HG03378 (cell line): ENCODE measurements at regions not wholly inside any gene's neighbourhood (a gene's known extent, or its start where the extent isn't known, plus 50 kb on each side); places are given as distances from the start of the nearest gene placed in this dataset.

Experiments used
- ATAC-seq: cut with Tn5 transposase; IDR thresholded peaks from one replicate; pipeline ENCODE4 v1.9.1; 2021; ENCODE audit warnings: mild to moderate bottlenecking, moderate library complexity; ENCODE audit not compliant: unreplicated experiment

DNA sequence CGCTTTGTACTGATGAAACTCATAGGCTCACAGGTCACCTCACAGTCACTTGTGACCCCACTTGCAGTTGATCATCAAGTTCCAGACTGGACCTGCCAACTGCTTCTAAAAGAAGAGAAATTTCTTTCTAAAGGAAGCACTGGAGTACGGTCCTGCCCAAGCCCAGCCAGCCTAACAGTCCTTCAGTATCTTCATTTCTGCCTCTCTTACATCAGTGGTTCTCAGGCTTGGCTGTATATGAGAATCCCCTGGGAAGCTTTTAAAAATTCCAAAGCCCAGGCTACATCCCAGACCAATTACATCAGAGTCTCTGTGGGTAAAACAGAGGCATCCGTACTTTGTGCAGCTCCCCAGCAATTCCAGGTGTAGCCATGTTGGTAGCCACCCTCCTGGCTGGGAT is 282.1 kb downstream of the NFIB start:
- ATAC-seq, result no peak

DNA sequence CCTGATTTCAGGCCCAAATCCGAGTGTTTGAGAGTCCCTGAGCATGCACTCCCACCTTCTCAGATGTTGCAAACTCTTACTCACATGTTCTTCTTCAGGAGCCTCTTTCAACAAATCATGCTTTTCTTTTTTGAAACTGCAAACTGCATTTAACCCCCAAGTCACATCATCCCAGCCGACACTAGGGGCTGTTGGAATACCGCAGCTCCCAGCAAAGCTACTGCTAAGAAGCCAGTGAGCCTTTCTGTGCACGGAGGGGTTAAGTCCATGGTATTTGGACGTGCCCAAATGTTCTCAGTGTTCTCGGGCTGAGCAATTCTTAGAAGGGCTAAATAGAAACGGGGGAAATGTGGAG is 282.9 kb downstream of the NFIB start:
- no peak for ATAC-seq

DNA sequence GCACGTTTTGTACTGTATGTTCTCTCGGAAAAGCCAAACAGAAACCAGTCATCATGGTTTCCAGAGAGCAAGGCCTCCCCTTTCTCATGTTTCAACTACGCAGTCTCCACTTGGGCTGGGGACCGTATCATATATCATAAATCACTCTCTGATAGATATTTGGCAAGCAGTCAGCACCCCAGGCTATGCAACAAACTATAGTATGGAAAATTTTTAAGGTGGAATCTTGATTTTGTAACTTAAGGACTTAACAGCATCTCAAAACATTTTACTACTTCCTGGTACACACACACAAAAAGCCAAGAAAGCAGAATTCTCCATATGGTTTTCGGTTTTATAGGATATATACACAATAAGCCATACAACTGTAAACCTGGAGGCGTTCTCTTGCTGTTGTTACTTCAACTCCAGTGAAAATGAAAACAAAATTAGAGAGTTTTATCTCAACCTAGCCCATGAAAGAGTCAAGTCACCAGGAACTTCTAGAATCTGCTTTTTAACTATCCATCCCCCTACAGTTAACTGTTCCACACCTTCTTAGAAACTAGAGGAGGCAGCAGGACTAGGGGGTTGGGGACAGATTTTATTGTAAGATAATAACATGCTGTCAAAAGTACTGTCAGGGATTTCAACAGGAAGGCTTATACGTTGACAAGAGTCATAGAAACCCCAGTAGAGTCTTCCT is 283.4 kb downstream of the NFIB start:
- ATAC-seq, result no peak

GRCh38 chr9:14029806-14030374 is 284.1 kb downstream of the NFIB start:
- no peak for ATAC-seq

- ATAC-seq, result no peak
Measured at GRCh38 chr9:14027116-14027800, 286.7 kb downstream of the NFIB start.

DNA sequence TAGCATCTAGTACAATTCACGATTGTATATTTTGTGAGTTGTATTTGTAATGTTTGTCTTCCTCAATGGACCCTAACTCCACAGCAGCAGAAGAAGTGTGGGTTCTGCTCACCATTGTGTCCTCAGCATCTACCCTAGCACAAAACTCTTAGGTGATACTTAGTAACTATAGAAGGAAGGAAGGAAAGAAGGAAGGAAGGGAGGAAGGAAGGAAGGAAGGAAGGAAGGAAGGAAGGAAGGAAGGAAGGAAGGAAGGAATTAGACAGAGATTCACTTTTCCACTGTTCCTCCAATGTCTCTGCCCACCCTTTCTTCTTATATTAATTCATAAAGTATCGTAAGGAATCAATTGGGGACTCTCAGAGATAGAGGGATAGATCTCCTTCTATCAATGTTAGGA is 288.2 kb downstream of the NFIB start:
- no peak for ATAC-seq

GRCh38 chr9:14023285-14023684 is 290.7 kb downstream of the NFIB start:
- no peak for ATAC-seq

DNA sequence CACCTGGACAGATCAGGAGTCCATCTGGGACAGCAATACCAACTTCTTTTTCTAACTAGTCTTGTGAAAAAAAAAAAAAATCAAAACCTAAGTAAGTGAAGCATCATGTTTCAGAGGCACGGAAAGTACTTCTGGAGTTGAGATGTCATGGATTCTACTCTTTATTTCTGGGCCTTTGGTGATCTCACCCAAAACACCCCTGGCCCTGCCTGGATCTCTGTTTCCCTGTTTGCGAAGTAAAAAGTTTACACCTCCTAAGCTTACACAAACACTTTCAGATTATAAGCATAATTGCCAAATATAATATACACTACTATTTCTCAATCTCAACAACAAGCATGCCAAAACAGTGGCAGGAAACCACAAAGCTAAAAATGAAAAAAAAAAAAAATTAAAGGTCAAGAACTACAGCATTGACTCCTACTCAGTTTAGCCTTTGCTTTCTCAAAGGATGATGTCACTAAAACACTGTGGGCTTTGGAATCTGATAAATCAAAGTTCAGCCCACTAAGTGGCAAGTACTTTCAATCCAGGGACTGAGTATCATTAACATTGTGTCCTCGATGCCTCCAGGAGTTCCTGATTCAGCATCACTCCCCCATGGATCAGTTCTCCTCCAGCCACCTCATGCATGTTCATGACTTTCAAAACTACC is 291.9 kb downstream of the NFIB start:
- ATAC-seq, result no peak

- no peak for ATAC-seq
Measured at GRCh38 chr9:14018081-14018480, 295.9 kb downstream of the NFIB start.

DNA sequence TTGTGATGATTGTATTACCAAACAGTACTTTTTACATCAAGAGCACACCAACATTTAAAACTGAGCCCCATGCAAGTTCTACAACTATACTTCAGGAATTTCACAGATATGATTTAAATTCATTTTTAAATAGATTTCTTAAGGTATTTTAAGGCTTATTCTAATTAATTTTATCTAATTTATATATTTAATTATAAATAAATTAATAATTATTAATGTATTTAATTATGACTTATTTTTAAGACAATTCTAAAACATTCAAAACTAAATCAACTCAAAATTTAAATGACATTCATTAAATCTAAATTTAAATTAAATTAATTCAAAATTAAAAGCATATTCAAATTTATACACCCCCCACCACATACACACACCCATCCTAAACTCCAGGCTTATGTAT is 299.2 kb downstream of the NFIB start:
- no peak for ATAC-seq

DNA sequence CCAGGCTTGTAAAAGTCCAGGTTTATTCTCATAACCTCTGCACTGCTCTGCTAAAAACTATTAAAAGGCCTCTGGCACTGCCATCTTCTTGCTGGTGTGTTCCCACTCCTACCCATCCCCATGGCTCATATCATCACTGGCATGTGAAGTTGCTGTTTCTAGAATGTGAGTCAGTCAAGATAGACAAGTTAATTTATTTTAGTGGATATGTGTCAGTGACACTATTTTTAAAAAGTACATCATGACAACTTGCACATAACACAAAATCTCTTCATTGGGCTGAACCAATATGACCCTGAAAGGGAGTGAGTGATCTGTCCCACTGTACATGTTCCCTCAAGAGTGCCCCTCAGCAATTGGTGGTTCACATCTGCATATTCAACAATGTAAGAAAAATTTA is 299.7 kb downstream of the NFIB start:
- no peak for ATAC-seq

- ATAC-seq, result no peak
Measured at GRCh38 chr9:14011799-14012560, 302.0 kb downstream of the NFIB start.

- ATAC-seq, result no peak
Measured at GRCh38 chr9:14007190-14007769, 306.7 kb downstream of the NFIB start.

DNA sequence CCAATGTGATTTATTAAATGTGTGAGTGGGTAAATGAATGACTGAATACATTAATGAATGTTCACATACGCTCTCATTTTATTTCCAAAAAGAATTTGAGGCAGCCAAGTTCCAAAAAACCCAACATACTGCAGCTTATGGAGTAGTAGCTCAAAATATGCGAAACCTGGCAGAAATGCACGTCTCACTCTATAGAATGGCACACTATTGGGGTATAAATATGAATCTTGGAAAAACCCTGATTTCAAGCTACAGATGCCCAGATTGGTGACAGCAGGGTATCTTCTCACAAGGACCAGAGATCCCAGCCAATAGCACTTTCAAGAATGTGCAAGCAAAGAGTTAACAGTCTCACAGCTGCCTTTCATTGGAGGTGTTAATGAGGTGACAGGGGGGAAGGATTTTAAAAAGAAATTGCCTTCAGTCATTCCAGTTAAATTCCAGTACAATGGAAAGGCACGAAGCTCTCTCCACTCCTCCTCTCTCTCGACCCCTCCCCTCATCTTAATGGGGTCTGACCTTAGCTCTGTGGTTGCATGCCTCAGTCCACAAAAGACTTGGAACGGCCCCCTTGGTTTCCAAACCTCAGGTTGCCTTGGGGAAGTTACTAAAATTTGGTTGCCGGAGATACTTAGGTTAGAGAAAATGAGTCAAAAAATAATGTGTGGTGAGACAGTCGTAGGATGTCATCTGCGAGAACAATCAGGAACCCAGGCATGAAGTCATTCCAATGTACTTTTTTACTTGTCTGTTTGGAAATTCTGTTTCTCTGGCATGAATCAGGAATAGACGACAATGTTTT is 307.4 kb downstream of the NFIB start:
- no peak for ATAC-seq

DNA sequence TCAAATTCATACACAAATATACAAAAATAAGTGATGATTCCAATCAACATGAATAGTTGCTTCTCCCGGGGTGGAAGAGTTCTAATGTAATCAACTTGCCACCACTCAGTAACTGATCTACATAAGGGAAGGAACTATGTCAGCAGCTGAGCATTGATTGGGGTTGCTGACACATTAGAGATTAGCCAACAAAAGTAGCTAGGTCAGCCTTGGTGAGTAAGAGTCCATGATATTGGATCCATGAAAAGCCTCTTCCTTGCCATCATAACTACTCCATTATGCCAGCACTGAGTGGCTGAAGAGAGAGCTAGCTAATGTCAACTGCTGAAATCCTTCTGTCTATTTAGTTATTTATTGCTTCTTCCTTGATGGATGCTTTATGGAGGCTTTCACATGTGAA is 309.8 kb downstream of the NFIB start:
- no peak for ATAC-seq

- ATAC-seq, result no peak
Measured at GRCh38 chr9:13994240-13994639, 319.7 kb downstream of the NFIB start.

GRCh38 chr9:13993632-13994185 is 320.2 kb downstream of the NFIB start:
- no peak for ATAC-seq

- ATAC-seq, result no peak
Measured at GRCh38 chr9:13992138-13993088, 321.5 kb downstream of the NFIB start.

- no peak for ATAC-seq
Measured at GRCh38 chr9:13991395-13991794, 322.5 kb downstream of the NFIB start.
